Activated T-helper 1 cell treated with Interleukin-2 at 50 U/mL for 16 hours (primary cell): ENCODE measurements at regions not wholly inside any gene's neighbourhood (a gene's known extent, or its start where the extent isn't known, plus 50 kb on each side); places are given as distances from the start of the nearest gene placed in this dataset.

Experiments
- DNase-seq: peaks from one replicate; pipeline ENCODE4 v3.0.0-alpha.2; 2020; ENCODE audit warnings: low read depth

- no peak for DNase-seq
Measured at GRCh38 chr11:116473206-116473769, 299.5 kb downstream of the BUD13 start.

- no peak for DNase-seq
Measured at GRCh38 chr11:116472651-116473050, 300.1 kb downstream of the BUD13 start.

GRCh38 chr11:116471608-116472256, 301.1 kb downstream of the BUD13 start:
- no peak for DNase-seq

- no peak for DNase-seq
Measured at GRCh38 chr11:116468699-116469098, 304.1 kb downstream of the BUD13 start.

GRCh38 chr11:116467823-116468222, 305.0 kb downstream of the BUD13 start:
- no peak for DNase-seq

GRCh38 chr11:116466801-116467200, 306.0 kb downstream of the BUD13 start:
- no peak for DNase-seq

GRCh38 chr11:116466191-116466590, 306.6 kb downstream of the BUD13 start:
- no peak for DNase-seq

- no peak for DNase-seq
Measured at GRCh38 chr11:116465056-116465455, 307.7 kb downstream of the BUD13 start.

GRCh38 chr11:116461789-116462188, 311.0 kb downstream of the BUD13 start:
- no peak for DNase-seq

GRCh38 chr11:116460156-116460920, 312.4 kb downstream of the BUD13 start:
- DNase-seq: no peak

GRCh38 chr11:116459185-116460045, 313.4 kb downstream of the BUD13 start:
- DNase-seq: no peak

- DNase-seq: no peak
Measured at GRCh38 chr11:116458546-116458945, 314.2 kb downstream of the BUD13 start.

GRCh38 chr11:116457336-116458007, 315.3 kb downstream of the BUD13 start:
- DNase-seq: no peak

- DNase-seq: no peak
Measured at GRCh38 chr11:116454951-116455350, 317.8 kb downstream of the BUD13 start.

- no peak for DNase-seq
Measured at GRCh38 chr11:116454020-116454645, 318.7 kb downstream of the BUD13 start.

- DNase-seq: no peak
Measured at GRCh38 chr11:116452461-116452860, 320.3 kb downstream of the BUD13 start.

GRCh38 chr11:116449522-116449921, 323.3 kb downstream of the BUD13 start:
- DNase-seq: no peak

- no peak for DNase-seq
Measured at GRCh38 chr11:116446048-116446941, 326.5 kb downstream of the BUD13 start.

- no peak for DNase-seq
Measured at GRCh38 chr11:116445108-116446047, 327.4 kb downstream of the BUD13 start.
